SK-N-MC (cell line): ENCODE measurements at regions not wholly inside any gene's neighbourhood (a gene's known extent, or its start where the extent isn't known, plus 50 kb on each side); places are given as distances from the start of the nearest gene placed in this dataset.

ENCODE experiments used
- EZH2 ChIP-seq: fragments of 200-600 bp; sonication (generic); IDR thresholded peaks from one replicate; pipeline ENCODE4 v1.6.1; 2017; ENCODE audit warnings: antibody characterized with exemption
- FOXP2 ChIP-seq: optimal IDR thresholded peaks from 2 replicates; pipeline ENCODE3; 2011; ENCODE audit warnings: mild to moderate bottlenecking, moderate library complexity; ENCODE audit not compliant: insufficient read depth; ENCODE audit errors: extremely low read length, control extremely low read depth
- POLR2AphosphoS5 ChIP-seq: IDR thresholded peaks from 2 replicates; pipeline ENCODE4 v1.6.1; 2012; ENCODE audit warnings: mild to moderate bottlenecking, low read depth, low read length, borderline replicate concordance

DNA sequence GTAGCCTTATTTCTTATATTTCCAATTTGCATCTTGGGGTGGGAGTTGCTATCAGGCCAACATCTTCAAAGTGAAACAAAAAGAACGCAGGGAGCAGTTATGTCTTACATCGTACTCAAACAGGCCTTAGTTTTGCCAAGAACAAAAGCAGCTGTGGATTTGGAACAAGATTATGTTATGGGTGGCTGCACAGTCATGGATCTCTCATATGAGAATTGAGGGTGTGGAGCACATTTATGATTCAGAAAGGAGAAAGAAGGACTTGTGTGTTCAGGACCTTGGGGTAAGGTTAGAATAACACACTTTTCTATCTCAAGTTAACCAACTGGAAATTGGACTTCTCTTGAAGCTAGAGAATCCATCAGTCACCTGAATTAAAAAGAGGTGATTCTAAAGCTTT, 259.9 kb downstream of the FOXA2 start:
- TF ChIP-seq POLR2AphosphoS5: no peak
- no peak for TF ChIP-seq EZH2
- TF ChIP-seq FOXP2: no peak
